Endodermal cell (in vitro differentiated cells): ENCODE measurements at regions not wholly inside any gene's neighbourhood (a gene's known extent, or its start where the extent isn't known, plus 50 kb on each side); places are given as distances from the start of the nearest gene placed in this dataset.

ENCODE experiments used
- DNase-seq: peaks from one replicate; pipeline ENCODE4 v3.0.0-alpha.2; 2017
- H3K27ac ChIP-seq: 2 replicates; pipeline ENCODE4 v1.5.1; 2013; ENCODE audit warnings: mild to moderate bottlenecking, low read depth, low read length, moderate library complexity
- H3K27me3 ChIP-seq: 2 replicates; pipeline ENCODE4 v1.6.1; 2013; ENCODE audit warnings: mild to moderate bottlenecking, low read length, moderate library complexity; ENCODE audit not compliant: insufficient read depth, control insufficient read depth, poor library complexity, severe bottlenecking
- H3K36me3 ChIP-seq: 2 replicates; pipeline ENCODE4 v1.7.0; 2013; ENCODE audit warnings: mild to moderate bottlenecking, low read length, moderate library complexity; ENCODE audit not compliant: control insufficient read depth, insufficient read depth
- H3K4me1 ChIP-seq: one replicate; pipeline ENCODE4 v1.7.0; 2013; ENCODE audit warnings: low read length; ENCODE audit not compliant: control insufficient read depth, insufficient read depth
- H3K4me3 ChIP-seq: 2 replicates; pipeline ENCODE4 v1.5.1; 2013; ENCODE audit warnings: mild to moderate bottlenecking, low read length, moderate library complexity
- H3K9ac ChIP-seq: 2 replicates; pipeline ENCODE4 v1.6.1; 2013; ENCODE audit warnings: mild to moderate bottlenecking, low read length, moderate library complexity; ENCODE audit not compliant: poor library complexity, severe bottlenecking; ENCODE audit errors: extremely low read depth
- H3K9me3 ChIP-seq: 2 replicates; pipeline ENCODE4 v1.6.1; 2013; ENCODE audit warnings: mild to moderate bottlenecking, low read length, moderate library complexity; ENCODE audit not compliant: control insufficient read depth
- H3K27ac Mint-ChIP-seq: 2 replicates; pipeline ENCODE4 v1.8.0; 2020; ENCODE audit warnings: mixed read lengths
- H3K27me3 Mint-ChIP-seq: 2 replicates; pipeline ENCODE4 v1.8.0; 2021; ENCODE audit warnings: mild to moderate bottlenecking, mixed read lengths; ENCODE audit not compliant: insufficient read depth
- H3K36me3 Mint-ChIP-seq: 2 replicates; pipeline ENCODE4 v1.8.0; 2020; ENCODE audit warnings: low read depth, mixed read lengths
- H3K4me1 Mint-ChIP-seq: 2 replicates; pipeline ENCODE4 v1.8.0; 2020; ENCODE audit warnings: mixed read lengths
- H3K4me3 Mint-ChIP-seq: 2 replicates; pipeline ENCODE4 v1.8.0; 2020; ENCODE audit warnings: mild to moderate bottlenecking, moderate library complexity, mixed read lengths
- H3K9me3 Mint-ChIP-seq: 2 replicates; pipeline ENCODE4 v1.8.0; 2020; ENCODE audit warnings: mild to moderate bottlenecking, mixed read lengths
- WGBS, 2 experiments: methylation state at CpG; one replicate each; pipeline versions ENCODE4 v1.1.5 to v1.1.7; 2013; ENCODE audit warnings: missing lambda C conversion rate in 2 of 2, mixed read lengths in 1 of 2; ENCODE audit not compliant: insufficient coverage in 1 of 2, insufficient read length in 1 of 2; 5-methylcytosine and 5-hydroxymethylcytosine counted together
- TF ChIP-seq, protein P1 (sequence below): fragments of 200-600 bp; sonication (generic); conservative IDR thresholded peaks from 2 replicates; pipeline ENCODE4 v1.5.0; 2021; ENCODE audit warnings: antibody characterized with exemption, mild to moderate bottlenecking

DNA sequence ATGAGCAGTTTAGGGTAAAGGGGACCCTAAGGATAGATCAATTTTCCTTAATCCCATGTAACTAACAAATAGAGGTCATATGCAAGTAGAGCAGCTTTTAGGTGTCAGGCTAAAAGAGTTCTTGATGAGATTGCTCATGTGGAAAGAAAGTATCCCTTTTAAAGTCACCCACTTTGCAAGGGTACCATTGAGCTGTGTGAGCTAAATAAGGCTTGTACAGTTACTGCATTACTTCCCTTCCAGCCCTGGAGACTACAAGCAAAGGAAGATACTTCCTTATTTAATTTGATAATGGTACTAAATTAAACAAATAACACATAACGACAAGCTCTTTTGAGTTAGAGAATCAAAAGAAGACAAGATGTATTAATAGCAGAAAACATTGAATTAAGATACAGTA lies 191.7 kb downstream of the TMX1 start:
- 100% methylated on average over 1 of the region's 1 CpG; no CpG with 5 or more reads in 1 of the 2 experiments for WGBS, 2 experiments

DNA sequence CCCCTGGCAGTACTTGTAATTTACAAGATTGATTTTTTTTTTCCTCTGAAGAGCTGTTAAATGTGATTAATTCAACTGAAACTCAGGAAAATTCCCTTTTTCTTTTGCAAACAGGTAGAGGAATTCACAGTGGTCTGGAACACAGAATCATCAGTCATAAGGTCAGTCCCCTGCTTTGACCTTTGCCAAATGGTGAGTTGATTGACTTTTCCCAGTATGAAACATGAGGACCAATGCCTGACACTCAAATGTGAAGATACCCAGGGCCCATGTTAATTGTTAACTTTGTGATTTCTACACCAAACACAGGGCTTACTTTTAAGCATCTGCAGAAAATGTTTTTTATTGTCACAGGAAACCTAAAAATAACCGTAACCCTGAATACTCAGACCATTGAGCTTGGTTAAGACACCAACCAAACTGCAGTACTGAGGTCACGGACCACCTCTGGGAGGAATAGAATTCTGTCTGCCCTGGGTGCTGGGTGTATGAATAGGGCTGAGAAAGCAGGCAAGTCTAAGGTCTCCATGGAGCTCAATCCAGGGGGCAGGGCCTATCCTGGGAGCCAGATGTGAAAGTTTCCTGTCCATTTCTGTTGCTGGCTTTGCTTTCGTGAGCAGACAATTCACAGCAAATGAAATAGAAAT lies 192.4 kb downstream of the TMX1 start:
- H3K27me3 ChIP-seq, result no peaks in the 10 kb centered on the region
- H3K27me3 Mint-ChIP-seq, result peaks cover 11% of the 10 kb centered on the region
- H3K9ac ChIP-seq, result no peak overlapping the region
- no peak overlapping the region for H3K27ac Mint-ChIP-seq
- H3K4me3 ChIP-seq, result no peak overlapping the region
- DNase-seq, result no peak
- no peak overlapping the region for H3K4me3 Mint-ChIP-seq
- H3K4me1 Mint-ChIP-seq, result peaks cover 18% of the 10 kb centered on the region
- TF ChIP-seq, protein P1, sequence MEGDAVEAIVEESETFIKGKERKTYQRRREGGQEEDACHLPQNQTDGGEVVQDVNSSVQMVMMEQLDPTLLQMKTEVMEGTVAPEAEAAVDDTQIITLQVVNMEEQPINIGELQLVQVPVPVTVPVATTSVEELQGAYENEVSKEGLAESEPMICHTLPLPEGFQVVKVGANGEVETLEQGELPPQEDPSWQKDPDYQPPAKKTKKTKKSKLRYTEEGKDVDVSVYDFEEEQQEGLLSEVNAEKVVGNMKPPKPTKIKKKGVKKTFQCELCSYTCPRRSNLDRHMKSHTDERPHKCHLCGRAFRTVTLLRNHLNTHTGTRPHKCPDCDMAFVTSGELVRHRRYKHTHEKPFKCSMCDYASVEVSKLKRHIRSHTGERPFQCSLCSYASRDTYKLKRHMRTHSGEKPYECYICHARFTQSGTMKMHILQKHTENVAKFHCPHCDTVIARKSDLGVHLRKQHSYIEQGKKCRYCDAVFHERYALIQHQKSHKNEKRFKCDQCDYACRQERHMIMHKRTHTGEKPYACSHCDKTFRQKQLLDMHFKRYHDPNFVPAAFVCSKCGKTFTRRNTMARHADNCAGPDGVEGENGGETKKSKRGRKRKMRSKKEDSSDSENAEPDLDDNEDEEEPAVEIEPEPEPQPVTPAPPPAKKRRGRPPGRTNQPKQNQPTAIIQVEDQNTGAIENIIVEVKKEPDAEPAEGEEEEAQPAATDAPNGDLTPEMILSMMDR, result no peak
- no peaks in the 10 kb centered on the region for H3K9me3 ChIP-seq
- H3K36me3 ChIP-seq, result no peaks in the 10 kb centered on the region
- peaks cover 3% of the 10 kb centered on the region for H3K4me1 ChIP-seq
- WGBS, 2 experiments, result 93 to 100% methylated on average over 1 to 3 of the region's 3 CpGs
- no peaks in the 10 kb centered on the region for H3K36me3 Mint-ChIP-seq
- H3K9me3 Mint-ChIP-seq, result no peaks in the 10 kb centered on the region
- no peak overlapping the region for H3K27ac ChIP-seq

More for the DNA sequence above, 191.7 kb downstream of the TMX1 start:
- no peaks in the 10 kb centered on the region for H3K36me3 ChIP-seq
- H3K4me1 ChIP-seq, result peaks cover 3% of the 10 kb centered on the region
- Mint-ChIP-seq H3K4me1 (peaks cover 18% of the 10 kb centered on the region), H3K27ac (no peak overlapping the region), H3K9me3 (no peaks in the 10 kb centered on the region), H3K27me3 (peaks cover 7% of the 10 kb centered on the region), H3K4me3 (no peak overlapping the region), H3K36me3 (no peaks in the 10 kb centered on the region)
- no peaks in the 10 kb centered on the region for H3K27me3 ChIP-seq
- no peaks in the 10 kb centered on the region for H3K9me3 ChIP-seq
- no peak overlapping the region for H3K9ac ChIP-seq
- TF ChIP-seq, protein P1, result no peak
- no peak overlapping the region for H3K4me3 ChIP-seq
- no peak for DNase-seq
- no peak overlapping the region for H3K27ac ChIP-seq

DNA sequence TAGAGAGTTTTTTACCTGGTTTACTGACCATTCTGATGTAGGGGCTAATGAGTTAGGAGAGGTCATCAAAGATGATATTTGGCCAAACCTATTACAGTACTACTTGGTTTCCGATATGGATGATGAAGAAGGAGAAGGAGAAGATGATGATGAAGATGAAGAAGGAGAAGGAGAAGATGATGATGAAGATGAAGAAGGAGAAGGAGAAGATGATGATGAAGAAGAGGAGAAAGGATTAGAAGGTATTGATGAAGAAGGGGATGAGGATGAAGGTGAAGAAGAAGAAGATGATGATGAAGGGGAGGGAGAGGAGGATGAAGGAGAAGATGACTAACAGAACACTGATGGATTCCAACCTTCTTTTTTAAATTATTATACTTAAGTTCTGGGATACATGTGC lies 196.6 kb downstream of the TMX1 start:
- Histone ChIP-seq H3K36me3 (no peaks in the 10 kb centered on the region), H3K9me3 (no peaks in the 10 kb centered on the region), H3K4me3 (no peak overlapping the region), H3K27me3 (no peaks in the 10 kb centered on the region), H3K9ac (no peak overlapping the region), H3K27ac (no peak overlapping the region), H3K4me1 (peaks cover 8% of the 10 kb centered on the region)
- Mint-ChIP-seq H3K27me3 (peaks cover 17% of the 10 kb centered on the region), H3K9me3 (no peaks in the 10 kb centered on the region), H3K4me3 (no peak overlapping the region), H3K27ac (no peak overlapping the region), H3K4me1 (peaks cover 33% of the 10 kb centered on the region), H3K36me3 (no peaks in the 10 kb centered on the region)
- whole genome bisulfite sequencing, 2 experiments, result 95 to 100% methylated on average over 1 of the region's 1 CpG
- DNase-seq, result no peak
- TF ChIP-seq, protein P1, result no peak
